Smooth muscle cell (in vitro differentiated cells): ENCODE measurements at regions not wholly inside any gene's neighbourhood (a gene's known extent, or its start where the extent isn't known, plus 50 kb on each side); places are given as distances from the start of the nearest gene placed in this dataset.
A peak's percentile ranks its signal among the peaks of the same experiment; 100 is the strongest.

Source experiments
- DNase-seq: peaks from one replicate; lab custom pipeline; 2025; ENCODE audit not compliant: unreplicated experiment; lab: John Stamatoyannopoulos, UW
- H2AFZ ChIP-seq: fragments of 200-600 bp; sonication (generic); 2 replicates; pipeline ENCODE4 v1.6.0; 2016; ENCODE audit warnings: antibody characterized with exemption, low read depth, mild to moderate bottlenecking
- H3F3A ChIP-seq: fragments of 200-600 bp; sonication (generic); 2 replicates; pipeline ENCODE4 v1.6.0; 2017; ENCODE audit warnings: antibody characterized with exemption, low read depth
- H3K27ac ChIP-seq: fragments of 200-600 bp; sonication (generic); 2 replicates; pipeline ENCODE4 v1.5.1; 2016; ENCODE audit warnings: low read depth, mild to moderate bottlenecking
- H3K27me3 ChIP-seq: fragments of 200-600 bp; sonication (generic); 2 replicates; pipeline ENCODE4 v1.6.1; 2016; ENCODE audit warnings: low read depth, mild to moderate bottlenecking
- H3K36me3 ChIP-seq: fragments of 200-600 bp; sonication (generic); 2 replicates; pipeline ENCODE4 v1.5.1; 2016; ENCODE audit warnings: low read depth
- H3K4me1 ChIP-seq: fragments of 200-600 bp; sonication (generic); 2 replicates; pipeline ENCODE4 v1.5.1; 2016; ENCODE audit warnings: low read depth
- H3K4me2 ChIP-seq: fragments of 200-600 bp; sonication (generic); 2 replicates; pipeline ENCODE4 v1.6.0; 2016; ENCODE audit warnings: mild to moderate bottlenecking
- H3K4me3 ChIP-seq: fragments of 200-600 bp; sonication (generic); 2 replicates; pipeline ENCODE4 v1.5.1; 2016; ENCODE audit warnings: mild to moderate bottlenecking
- H3K79me2 ChIP-seq: fragments of 200-600 bp; sonication (generic); 2 replicates; pipeline ENCODE4 v1.6.0; 2016; ENCODE audit warnings: low read depth, mild to moderate bottlenecking
- H3K9ac ChIP-seq: fragments of 200-600 bp; sonication (generic); 2 replicates; pipeline ENCODE4 v1.6.0; 2016; ENCODE audit warnings: low read depth
- H3K9me3 ChIP-seq: fragments of 200-600 bp; sonication (generic); replicated peaks from 2 replicates; pipeline ENCODE4 v1.5.1; 2016; ENCODE audit warnings: low read depth
- H4K20me1 ChIP-seq: fragments of 200-600 bp; sonication (generic); 2 replicates; pipeline ENCODE4 v1.6.0; 2016; ENCODE audit warnings: low read depth
- CTCF ChIP-seq: fragments of 200-600 bp; sonication (generic); IDR thresholded peaks from 2 replicates; pipeline ENCODE4 v1.5.1; 2017; ENCODE audit warnings: borderline replicate concordance, mild to moderate bottlenecking, antibody characterized with exemption; ENCODE audit not compliant: insufficient read depth, poor library complexity, severe bottlenecking
- WGBS: methylation state at CpG from one replicate; pipeline ENCODE4 v1.1.7; 2016; ENCODE audit warnings: low lambda C conversion rate; 5-methylcytosine and 5-hydroxymethylcytosine counted together

- H3F3A ChIP-seq: no peaks in the 10 kb centered on the region
- H3K9ac ChIP-seq: no peak overlapping the region
- no peak overlapping the region for H3K4me3 ChIP-seq
- no peak overlapping the region for H3K4me2 ChIP-seq
- peaks cover 5% of the 10 kb centered on the region for H3K4me1 ChIP-seq
- no peaks in the 10 kb centered on the region for H3K36me3 ChIP-seq
- peak overlapping the region; percentile 64 for H2AFZ ChIP-seq
- no peak for TF ChIP-seq CTCF
- H3K27me3 ChIP-seq: no peaks in the 10 kb centered on the region
- no peaks in the 10 kb centered on the region for H3K9me3 ChIP-seq
- H3K79me2 ChIP-seq: no peaks in the 10 kb centered on the region
- WGBS: 38% methylated on average over 9 of the region's 9 CpGs
- H3K27ac ChIP-seq: no peak overlapping the region
- no peaks in the 10 kb centered on the region for H4K20me1 ChIP-seq
- DNase-seq: no peak
Observed at GRCh38 chr7:88399036-88399435, 92.3 kb upstream of the STEAP4 start.

- no peak for TF ChIP-seq CTCF
- no peaks in the 10 kb centered on the region for H3K27me3 ChIP-seq
- H3K4me3 ChIP-seq: no peak overlapping the region
- no peaks in the 10 kb centered on the region for H3K36me3 ChIP-seq
- no peaks in the 10 kb centered on the region for H3K9me3 ChIP-seq
- peak overlapping the region; percentile 22 for H3K27ac ChIP-seq
- no peaks in the 10 kb centered on the region for H3F3A ChIP-seq
- H2AFZ ChIP-seq: peak overlapping the region; percentile 64
- no peaks in the 10 kb centered on the region for H3K79me2 ChIP-seq
- WGBS: 39% methylated on average over 1 of the region's 1 CpG
- no peaks in the 10 kb centered on the region for H4K20me1 ChIP-seq
- DNase-seq: no peak
- peak overlapping the region; percentile 12 for H3K4me2 ChIP-seq
- peaks cover 5% of the 10 kb centered on the region for H3K4me1 ChIP-seq
- H3K9ac ChIP-seq: no peak overlapping the region
Observed at GRCh38 chr7:88398459-88398858, 91.8 kb upstream of the STEAP4 start.

- Histone ChIP-seq H3K4me2 (peak overlapping the region; percentile 8), H3K27me3 (no peaks in the 10 kb centered on the region), H3K9me3 (no peaks in the 10 kb centered on the region), H3K79me2 (no peaks in the 10 kb centered on the region), H3K36me3 (no peaks in the 10 kb centered on the region), H3K27ac (no peak overlapping the region), H3K9ac (no peak overlapping the region), H4K20me1 (no peaks in the 10 kb centered on the region), H3K4me1 (peaks cover 5% of the 10 kb centered on the region), H2AFZ (peak overlapping the region; percentile 38), H3F3A (no peaks in the 10 kb centered on the region), H3K4me3 (no peak overlapping the region)
- no peak for DNase-seq
- no peak for TF ChIP-seq CTCF
Observed at GRCh38 chr7:88396948-88397322, 90.2 kb upstream of the STEAP4 start.

GRCh38 chr7:88396295-88396947 is 89.7 kb upstream of the STEAP4 start:
- H3K79me2 ChIP-seq: no peaks in the 10 kb centered on the region
- no peak overlapping the region for H3K4me3 ChIP-seq
- 62% methylated on average over 2 of the region's 2 CpGs for WGBS
- no peaks in the 10 kb centered on the region for H3K27me3 ChIP-seq
- no peaks in the 10 kb centered on the region for H3K36me3 ChIP-seq
- peaks cover 5% of the 10 kb centered on the region for H3K4me1 ChIP-seq
- TF ChIP-seq CTCF: no peak
- no peaks in the 10 kb centered on the region for H3F3A ChIP-seq
- peak overlapping the region; percentile 8 for H3K4me2 ChIP-seq
- H3K9me3 ChIP-seq: no peaks in the 10 kb centered on the region
- H4K20me1 ChIP-seq: no peaks in the 10 kb centered on the region
- no peak overlapping the region for H3K9ac ChIP-seq
- H3K27ac ChIP-seq: no peak overlapping the region
- H2AFZ ChIP-seq: peak overlapping the region; percentile 38
- no peak for DNase-seq
